H1 (cell line): ENCODE measurements at regions not wholly inside any gene's neighbourhood (a gene's known extent, or its start where the extent isn't known, plus 50 kb on each side); places are given as distances from the start of the nearest gene placed in this dataset.

ENCODE experiments used
- ASH2L ChIP-seq: fragments of 200-600, 300-600 bp; sonication (generic); IDR thresholded peaks from one replicate; pipeline ENCODE4 v1.7.1; 2017; ENCODE audit warnings: low read length
- ATF3 ChIP-seq: IDR thresholded peaks from 2 replicates; pipeline ENCODE4 v1.6.1; 2011; ENCODE audit warnings: low read depth, mild to moderate bottlenecking, low read length; ENCODE audit not compliant: insufficient read depth
- CTCF ChIP-seq, 3 experiments: IDR thresholded peaks; 1 replicate in 2 of 3; 2 replicates in 1 of 3; pipeline versions ENCODE4 v1.5.1 to v1.6.1; 2011; ENCODE audit warnings: low read length in 3 of 3, mild to moderate bottlenecking in 3 of 3, inconsistent platforms in 2 of 3, low read depth in 1 of 3, moderate library complexity in 1 of 3; ENCODE audit not compliant: insufficient read depth in 1 of 3; ENCODE audit errors: control extremely low read depth in 1 of 3
- GABPA ChIP-seq: IDR thresholded peaks from 2 replicates; pipeline ENCODE4 v1.6.1; 2011; ENCODE audit warnings: mild to moderate bottlenecking, low read length, moderate library complexity, borderline replicate concordance; ENCODE audit not compliant: insufficient read depth
- JUN ChIP-seq: IDR thresholded peaks from 2 replicates; pipeline ENCODE4 v1.6.1; 2011; ENCODE audit warnings: low read depth, mild to moderate bottlenecking, improper control_type of control experiment, low read length
- MAFK ChIP-seq: IDR thresholded peaks from 2 replicates; pipeline ENCODE4 v1.6.1; 2012; ENCODE audit warnings: low read depth, mild to moderate bottlenecking, improper control_type of control experiment, low read length
- POLR2A ChIP-seq, 2 experiments: IDR thresholded peaks; 1 replicate in 1 of 2; 2 replicates in 1 of 2; pipeline ENCODE4 v1.6.1; 2011; ENCODE audit warnings: low read depth in 2 of 2, low read length in 2 of 2, mild to moderate bottlenecking in 2 of 2; ENCODE audit errors: control extremely low read depth in 1 of 2
- POLR2AphosphoS5 ChIP-seq: IDR thresholded peaks from 2 replicates; pipeline ENCODE4 v1.6.1; 2011; ENCODE audit warnings: low read depth, low read length
- SAP30 ChIP-seq: fragments of 300-600 bp; sonication (generic); IDR thresholded peaks from 2 replicates; pipeline ENCODE4 v1.7.1; 2012; ENCODE audit warnings: low read length, moderate library complexity, mild to moderate bottlenecking, inconsistent platforms; ENCODE audit not compliant: insufficient read depth, insufficient replicate concordance
- TAF1 ChIP-seq: IDR thresholded peaks from 2 replicates; pipeline ENCODE4 v1.6.1; 2011; ENCODE audit warnings: mild to moderate bottlenecking, low read depth, low read length

- TF ChIP-seq MAFK (no peak), CTCF (IDR thresholded peaks at IDR 0.05; ENCODE audit: control extremely low read depth in 1 of 3, insufficient read depth in 1 of 3, low read depth in 1 of 3, low read length in 3 of 3) (no peak), POLR2AphosphoS5 (no peak), POLR2A (IDR thresholded peaks at IDR 0.05; ENCODE audit: control extremely low read depth in 1 of 2, low read depth in 2 of 2, low read length in 2 of 2) (no peak), SAP30 (no peak), TAF1 (no peak), ATF3 (no peak), JUN (no peak), ASH2L (no peak), GABPA (no peak)
These were observed 86.9 kb upstream of the DOCK9 start for GRCh38 chr13:99064624-99065234.
